Sigmoid colon (tissue), 6 donors: ENCODE measurements at regions not wholly inside any gene's neighbourhood (a gene's known extent, or its start where the extent isn't known, plus 50 kb on each side); places are given as distances from the start of the nearest gene placed in this dataset.

Source experiments
- DNase-seq: peaks from one replicate; pipeline ENCODE4 v3.0.0-alpha.2; 2019
- H3K27ac ChIP-seq, 4 donors: fragments of 200-600 bp; sonication (generic); one replicate each; pipeline ENCODE4 v1.5.1; 2016 to 2019; ENCODE audit warnings: mild to moderate bottlenecking in 1 of 4
- H3K27me3 ChIP-seq, 3 donors: fragments of 200-600 bp; sonication (generic); one replicate each; pipeline ENCODE4 v1.5.1; 2019; ENCODE audit warnings: mild to moderate bottlenecking in 1 of 3
- H3K36me3 ChIP-seq, 4 donors: fragments of 200-600 bp; sonication (generic); one replicate each; pipeline ENCODE4 v1.5.1; 2016 to 2019
- H3K4me1 ChIP-seq, 4 donors: fragments of 200-600 bp; sonication (generic); one replicate each; pipeline ENCODE4 v1.5.1; 2017 to 2019
- H3K4me3 ChIP-seq, 4 donors: fragments of 200-600 bp; sonication (generic); one replicate each; pipeline ENCODE4 v1.5.1; 2017 to 2019; ENCODE audit warnings: mild to moderate bottlenecking in 2 of 4, moderate library complexity in 1 of 4
- H3K9me3 ChIP-seq, 4 donors: fragments of 200-600 bp in 3 of 4; sonication (generic) in 3 of 4; one replicate each; pipeline versions ENCODE4 v1.5.1 to v1.6.1; 2013 to 2019
- CTCF ChIP-seq, 4 experiments: fragments of 450-650 bp in 3 of 4; fragments of 200-600 bp in 1 of 4; IDR thresholded peaks; one replicate each; pipeline ENCODE4 v1.5.1; 2016 to 2019; ENCODE audit warnings: antibody characterized with exemption in 4 of 4, mild to moderate bottlenecking in 3 of 4, moderate library complexity in 2 of 4
- EP300 ChIP-seq, 4 donors: sonication (generic); formaldehyde crosslinking; IDR thresholded peaks; one replicate each; pipeline ENCODE4 v1.6.1; 2017; ENCODE audit warnings: antibody characterized with exemption in 4 of 4
- POLR2A ChIP-seq, 2 donors: fragments of 450-650 bp; IDR thresholded peaks; one replicate each; pipeline ENCODE4 v1.6.1; 2016; ENCODE audit warnings: antibody characterized with exemption in 2 of 2, mild to moderate bottlenecking in 2 of 2, moderate library complexity in 2 of 2
- POLR2AphosphoS5 ChIP-seq, 4 donors: sonication (generic); formaldehyde crosslinking; IDR thresholded peaks; one replicate each; pipeline ENCODE4 v1.6.1; 2017; ENCODE audit warnings: antibody characterized with exemption in 4 of 4
- WGBS, 2 donors: extraction: QIAGEN DNeasy Blood & Tissue Kit; methylation state at CpG; one replicate each; pipeline ENCODE4 v1.1.7; 2013; 5-methylcytosine and 5-hydroxymethylcytosine counted together
- intact Hi-C: fragments of 100-400 bp; cut with DNase I; formaldehyde crosslinking; loops from one replicate; pipeline ENCODE4 v1.15.1; 2023
- donor health status: healthy with polysubstance abuse.
- donor health status: healthy.

- Histone ChIP-seq H3K9me3 (no peaks in the 10 kb centered on the region), H3K4me3 (no peak overlapping the region), H3K4me1 (no peaks in the 10 kb centered on the region), H3K36me3 (no peaks in the 10 kb centered on the region), H3K27ac (no peak overlapping the region), H3K27me3 (no peaks in the 10 kb centered on the region)
- intact Hi-C loops = no loop called here
- 95 to 96% methylated on average over 4 of the region's 4 CpGs for WGBS, 2 donors
- TF ChIP-seq CTCF (IDR thresholded peaks at IDR 0.05) = no peak
- no peak for TF ChIP-seq POLR2AphosphoS5 (IDR thresholded peaks at IDR 0.05)
- no peak for TF ChIP-seq POLR2A (IDR thresholded peaks at IDR 0.05)
- TF ChIP-seq EP300 (IDR thresholded peaks at IDR 0.05) = no peak
- no peak for DNase-seq
These were observed 385.8 kb upstream of the GRM3 start for GRCh38 chr7:86257894-86258293.

GRCh38 chr7:86252406-86252805, 391.3 kb upstream of the GRM3 start:
- H3K27me3 ChIP-seq = no peaks in the 10 kb centered on the region

GRCh38 chr7:86248977-86249376, 394.7 kb upstream of the GRM3 start:
- Histone ChIP-seq H3K27me3 (no peaks in the 10 kb centered on the region), H3K4me3 (no peak overlapping the region), H3K36me3 (no peaks in the 10 kb centered on the region), H3K9me3 (no peaks in the 10 kb centered on the region), H3K4me1 (no peaks in the 10 kb centered on the region), H3K27ac (no peak overlapping the region)
- TF ChIP-seq EP300 (IDR thresholded peaks at IDR 0.05) = no peak
- no peak for TF ChIP-seq POLR2AphosphoS5 (IDR thresholded peaks at IDR 0.05)
- no peak for TF ChIP-seq POLR2A (IDR thresholded peaks at IDR 0.05)
- TF ChIP-seq CTCF (IDR thresholded peaks at IDR 0.05) = no peak
- 66 to 77% methylated on average over 1 of the region's 1 CpG for WGBS, 2 donors
- DNase-seq = no peak
- intact Hi-C loops = no loop called here

More at GRCh38 chr7:86252406-86252805, 391.3 kb upstream of the GRM3 start:
- H3K4me3 ChIP-seq = no peak overlapping the region
- H3K36me3 ChIP-seq = no peaks in the 10 kb centered on the region
- H3K27ac ChIP-seq = no peak overlapping the region
- DNase-seq = no peak
- TF ChIP-seq POLR2A (IDR thresholded peaks at IDR 0.05) (no peak), CTCF (IDR thresholded peaks at IDR 0.05) (no peak), EP300 (IDR thresholded peaks at IDR 0.05) (no peak)
- intact Hi-C loops = no loop called here
- 94 to 96% methylated on average over 2 of the region's 2 CpGs for WGBS, 2 donors
- no peaks in the 10 kb centered on the region for H3K4me1 ChIP-seq
- no peaks in the 10 kb centered on the region for H3K9me3 ChIP-seq

GRCh38 chr7:86243171-86243570, 400.5 kb upstream of the GRM3 start:
- WGBS, 2 donors = 72 to 74% methylated on average over 1 of the region's 1 CpG
- TF ChIP-seq POLR2AphosphoS5 (IDR thresholded peaks at IDR 0.05) = no peak
- TF ChIP-seq CTCF (IDR thresholded peaks at IDR 0.05) = no peak
- TF ChIP-seq EP300 (IDR thresholded peaks at IDR 0.05) = no peak
- TF ChIP-seq POLR2A (IDR thresholded peaks at IDR 0.05) = no peak
- Histone ChIP-seq H3K27me3 (no peaks in the 10 kb centered on the region), H3K9me3 (no peaks in the 10 kb centered on the region), H3K36me3 (no peaks in the 10 kb centered on the region), H3K27ac (no peak overlapping the region), H3K4me3 (no peak overlapping the region), H3K4me1 (no peaks in the 10 kb centered on the region)
- intact Hi-C loops = no loop called here
- DNase-seq = no peak

- Histone ChIP-seq H3K4me1 (no peaks in the 10 kb centered on the region), H3K9me3 (no peaks in the 10 kb centered on the region), H3K27ac (no peak overlapping the region), H3K4me3 (no peak overlapping the region), H3K27me3 (no peaks in the 10 kb centered on the region), H3K36me3 (no peaks in the 10 kb centered on the region)
- TF ChIP-seq POLR2AphosphoS5 (IDR thresholded peaks at IDR 0.05) = no peak
- TF ChIP-seq CTCF (IDR thresholded peaks at IDR 0.05) = no peak
- TF ChIP-seq POLR2A (IDR thresholded peaks at IDR 0.05) = no peak
- no peak for TF ChIP-seq EP300 (IDR thresholded peaks at IDR 0.05)
- no peak for DNase-seq
- intact Hi-C loops = no loop called here
- WGBS, 2 donors = 91 to 92% methylated on average over 3 of the region's 3 CpGs
These were observed 417.5 kb upstream of the GRM3 start for GRCh38 chr7:86226191-86226590.
